T47D (cell line): ENCODE measurements at regions not wholly inside any gene's neighbourhood (a gene's known extent, or its start where the extent isn't known, plus 50 kb on each side); places are given as distances from the start of the nearest gene placed in this dataset.
"Not testable (repeated sequence)": the region's sequence is repeated elsewhere in the genome, so short reads cannot be mapped to it uniquely, and the experiment has no call there.

Source experiments
- DNase-seq, 2 experiments: peaks; one replicate each; pipeline versions ENCODE4 v3.0.0 to v3.0.0-alpha.2; 2011 to 2012; ENCODE audit warnings: low read depth in 1 of 2, low spot score in 1 of 2
- JUND ChIP-seq: IDR thresholded peaks from 2 replicates; pipeline ENCODE4 v1.6.1; 2012; ENCODE audit warnings: low read depth
- in situ Hi-C: cut with HindIII; loops from 2 replicates; pipeline ENCODE4 v1.10.0; 2016; ENCODE audit warnings: low sequenced_read_pairs, low pct_unique_long_range_greater_than_20kb

GRCh38 chr3:191980443-191980842 is 519.5 kb downstream of the PYDC2 start:
- DNase-seq = no peak
- TF ChIP-seq JUND = no peak
- in situ Hi-C loops = no loop called here

- in situ Hi-C loops = no loop called here
- TF ChIP-seq JUND = no peak
- no peak for DNase-seq
These were observed 521.5 kb downstream of the PYDC2 start for GRCh38 chr3:191982481-191982880.

GRCh38 chr3:191985691-191986090 is 524.7 kb downstream of the PYDC2 start:
- DNase-seq = no peak
- no peak for TF ChIP-seq JUND
- in situ Hi-C loops = no loop called here

GRCh38 chr3:191987831-191988350 is 526.9 kb downstream of the PYDC2 start:
- in situ Hi-C loops = no loop called here

GRCh38 chr3:191993952-191994351 is 533.0 kb downstream of the PYDC2 start:
- in situ Hi-C loops, DNase-seq: not testable (repeated sequence)

More at GRCh38 chr3:191987831-191988350, 526.9 kb downstream of the PYDC2 start:
- no peak for TF ChIP-seq JUND
- DNase-seq = no peak

GRCh38 chr3:191997093-191997492 is 536.1 kb downstream of the PYDC2 start:
- DNase-seq = no peak
- no peak for TF ChIP-seq JUND
- in situ Hi-C loops = no loop called here

- no peak for DNase-seq
- in situ Hi-C loops = no loop called here
- TF ChIP-seq JUND = no peak
These were observed 536.8 kb downstream of the PYDC2 start for GRCh38 chr3:191997579-191998268.

GRCh38 chr3:192001218-192001617 is 540.3 kb downstream of the PYDC2 start:
- no peak for DNase-seq
- in situ Hi-C loops = no loop called here
- TF ChIP-seq JUND = no peak

- DNase-seq = no peak
- TF ChIP-seq JUND = no peak
- in situ Hi-C loops = no loop called here
These were observed 545.0 kb downstream of the PYDC2 start for GRCh38 chr3:192005989-192006388.

GRCh38 chr3:192009903-192010302 is 548.9 kb downstream of the PYDC2 start:
- DNase-seq = no peak
- TF ChIP-seq JUND = no peak
- in situ Hi-C loops = no loop called here

GRCh38 chr3:192010490-192010889 is 549.5 kb downstream of the PYDC2 start:
- TF ChIP-seq JUND = no peak
- in situ Hi-C loops = no loop called here
- no peak for DNase-seq

GRCh38 chr3:192011137-192011536 is 550.2 kb downstream of the PYDC2 start:
- no peak for DNase-seq
- in situ Hi-C loops = no loop called here
- TF ChIP-seq JUND = no peak

GRCh38 chr3:192013110-192013509 is 552.1 kb downstream of the PYDC2 start:
- TF ChIP-seq JUND = no peak
- in situ Hi-C loops = no loop called here
- no peak for DNase-seq

GRCh38 chr3:192022412-192022811 is 561.4 kb downstream of the PYDC2 start:
- no peak for DNase-seq
- no peak for TF ChIP-seq JUND
- in situ Hi-C loops = no loop called here
